Dedifferentiated amniotic fluid mesenchymal stem cell (primary cell): ENCODE measurements at regions not wholly inside any gene's neighbourhood (a gene's known extent, or its start where the extent isn't known, plus 50 kb on each side); places are given as distances from the start of the nearest gene placed in this dataset.
"Not testable (repeated sequence)": the region's sequence is repeated elsewhere in the genome, so short reads cannot be mapped to it uniquely, and the experiment has no call there.

Experiments
- DNase-seq: peaks from one replicate; pipeline ENCODE4 v3.0.0-alpha.2; 2016; ENCODE audit errors: extremely low spot score

DNA sequence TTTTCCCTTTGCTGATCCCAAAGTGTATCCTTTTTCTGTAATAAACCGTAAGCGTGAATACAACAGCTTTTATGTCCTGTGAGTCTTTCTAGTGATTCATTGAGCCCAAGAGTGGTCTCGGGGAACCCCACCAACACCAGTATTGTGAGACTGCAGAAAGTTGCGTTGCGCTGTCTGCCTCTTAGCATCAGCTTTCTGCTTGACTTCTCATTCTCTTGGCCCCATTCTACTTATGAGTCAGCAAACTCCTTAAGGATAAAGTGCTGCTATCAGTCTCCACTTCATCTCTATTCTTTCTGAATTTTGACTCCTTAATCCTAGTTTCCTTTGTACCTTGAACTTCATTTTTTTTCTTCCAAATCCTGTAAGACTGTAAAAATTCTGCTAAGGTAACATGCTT, 184.3 kb upstream of the MBL2 start:
- DNase-seq = no peak

DNA sequence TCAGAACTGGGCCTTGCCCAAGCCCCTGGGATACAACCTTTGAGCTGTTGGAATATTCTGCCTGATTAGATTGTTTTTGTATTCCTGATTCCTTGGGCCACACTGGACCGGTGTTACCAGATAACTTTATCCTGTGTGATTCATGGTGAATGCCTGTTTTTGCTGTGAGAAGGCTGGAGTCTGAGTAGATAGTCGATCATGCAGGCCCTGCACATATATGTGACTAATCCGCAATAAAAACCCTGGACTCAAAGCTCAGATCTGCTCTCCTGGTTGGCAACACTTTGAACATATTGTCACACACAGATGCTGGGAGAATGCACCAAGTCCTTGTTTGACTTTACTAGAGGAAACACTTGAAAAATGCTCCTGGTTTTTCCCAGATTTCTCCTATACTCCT, 183.9 kb upstream of the MBL2 start:
- no peak for DNase-seq

DNA sequence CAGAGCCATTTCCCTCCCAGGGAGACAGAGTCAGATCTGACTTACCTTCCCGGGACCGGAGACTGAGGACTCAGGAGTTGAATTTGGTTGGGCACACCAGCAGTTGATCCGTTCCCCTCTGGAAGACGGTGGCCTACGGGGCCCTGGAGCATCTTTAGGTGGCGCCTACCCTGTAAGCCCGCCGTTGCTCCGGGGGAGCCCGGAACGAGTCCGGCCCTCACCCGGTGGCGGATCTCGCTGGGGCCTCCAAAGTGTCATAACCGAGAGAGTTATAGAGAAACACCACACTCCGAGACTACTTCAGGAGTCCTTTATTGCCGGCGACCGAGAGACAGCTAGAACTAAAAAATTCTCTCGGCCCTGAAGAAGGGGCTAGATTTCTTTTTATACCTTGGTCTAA, 182.8 kb upstream of the MBL2 start:
- no peak for DNase-seq

DNA sequence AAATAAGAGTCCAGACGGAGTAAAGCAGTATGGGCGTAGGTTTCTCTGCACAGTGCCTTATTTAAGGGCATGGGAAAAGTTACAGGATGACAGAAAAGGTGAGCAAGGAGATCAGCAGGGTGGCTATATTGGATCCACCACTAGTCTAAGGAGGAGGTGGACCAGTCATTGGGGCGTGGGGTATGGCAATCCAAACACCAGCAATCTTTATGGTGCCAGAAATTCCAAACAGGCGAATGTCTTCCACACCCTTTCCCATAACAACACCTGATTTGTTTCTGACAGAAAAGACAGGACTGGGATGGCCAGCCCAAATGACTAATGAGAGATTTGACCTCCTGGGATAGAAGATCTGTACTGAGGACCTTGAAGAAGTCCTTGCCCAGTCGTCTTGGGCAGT, 181.8 kb upstream of the MBL2 start:
- no peak for DNase-seq

DNA sequence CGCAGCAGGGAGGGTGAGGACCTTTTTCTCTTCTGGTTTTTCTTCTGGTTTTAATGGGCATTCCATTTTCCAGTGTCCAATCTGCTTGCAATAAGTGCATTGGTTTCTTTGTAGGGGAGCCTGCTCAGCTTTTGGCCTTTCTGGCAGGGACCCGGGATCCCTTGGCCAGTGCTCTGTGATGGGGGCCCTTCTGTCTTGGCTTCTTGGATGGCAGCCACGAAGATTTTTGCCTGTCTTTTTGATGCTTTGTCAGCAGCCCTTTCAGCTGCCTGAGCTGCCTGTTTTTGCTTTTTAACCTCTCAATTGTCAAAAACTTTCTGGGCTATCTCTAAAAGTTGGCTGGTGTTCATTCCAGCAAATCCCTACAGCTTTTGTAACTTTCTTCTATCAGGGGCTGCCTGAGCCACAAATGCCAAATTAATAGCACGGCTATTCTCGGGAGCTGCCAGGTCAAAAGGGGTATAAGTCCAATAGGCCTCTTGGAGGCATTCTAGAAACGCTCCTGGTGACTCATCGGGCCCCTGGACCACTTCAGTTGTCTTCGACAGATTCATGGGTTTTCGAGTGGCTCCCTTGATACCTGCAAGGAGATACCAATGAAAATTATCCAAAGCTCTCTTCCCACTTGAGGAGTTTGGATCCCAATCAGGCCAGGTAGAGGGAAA, 179.9 kb upstream of the MBL2 start:
- no peak for DNase-seq

DNA sequence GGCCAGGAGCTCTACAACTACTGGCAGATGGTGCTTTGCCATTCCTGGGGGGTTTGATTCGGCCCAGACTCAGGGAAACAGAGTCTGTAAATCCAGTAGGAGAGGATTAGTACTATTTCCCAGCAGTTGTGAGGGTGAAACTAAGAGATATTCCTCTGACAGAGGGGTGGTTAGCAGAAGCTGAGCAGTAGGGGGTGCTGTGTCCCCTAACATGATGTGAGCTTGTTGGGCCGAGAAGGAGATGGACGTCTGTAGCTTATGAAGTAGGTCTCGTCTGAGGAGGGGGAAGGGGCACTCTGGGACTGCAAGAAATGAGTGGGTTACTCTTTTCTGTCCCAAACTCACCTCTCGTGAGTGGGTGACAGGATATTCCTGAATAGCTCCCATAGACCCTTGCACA, 179.2 kb upstream of the MBL2 start:
- no peak for DNase-seq

DNA sequence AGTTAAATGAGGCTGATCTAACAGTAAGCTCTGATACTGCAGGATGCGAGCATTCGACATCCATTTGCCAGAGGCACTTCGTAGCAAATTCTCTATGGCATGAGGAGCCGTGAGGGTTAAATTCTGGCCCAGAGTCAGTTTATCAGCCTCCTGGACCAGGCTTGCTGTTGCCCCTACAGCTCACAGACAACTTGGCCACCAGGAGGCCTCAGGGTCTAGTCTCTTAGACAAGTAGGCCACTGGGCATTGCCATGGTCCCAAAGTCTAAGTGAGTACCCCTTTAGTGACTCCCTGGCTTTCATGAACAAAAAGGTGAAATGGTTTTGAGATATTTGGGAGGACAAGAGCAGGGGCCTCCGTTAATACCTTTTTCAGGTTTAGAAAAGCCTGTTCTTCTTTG, 178.0 kb upstream of the MBL2 start:
- DNase-seq = no peak

DNA sequence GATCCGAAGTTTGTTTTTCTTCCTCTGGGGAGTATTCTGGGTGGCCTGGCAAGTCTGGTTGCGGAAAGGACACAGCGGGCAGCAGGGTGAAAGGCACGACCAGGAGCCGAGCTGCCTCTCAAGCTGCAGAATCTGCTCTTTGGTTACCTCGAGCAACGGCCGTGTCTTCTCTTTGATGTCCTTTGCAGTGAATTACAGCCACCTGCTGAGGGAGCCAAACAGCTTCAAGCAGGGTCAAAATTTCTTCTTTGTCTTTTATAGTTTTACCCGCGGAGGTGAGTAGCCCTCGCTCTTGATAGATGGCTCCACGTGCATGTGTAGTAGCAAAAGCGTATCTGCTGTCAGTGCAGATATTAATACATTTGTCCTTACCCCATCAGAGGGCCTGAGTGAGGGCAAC, 177.3 kb upstream of the MBL2 start:
- DNase-seq = no peak

DNA sequence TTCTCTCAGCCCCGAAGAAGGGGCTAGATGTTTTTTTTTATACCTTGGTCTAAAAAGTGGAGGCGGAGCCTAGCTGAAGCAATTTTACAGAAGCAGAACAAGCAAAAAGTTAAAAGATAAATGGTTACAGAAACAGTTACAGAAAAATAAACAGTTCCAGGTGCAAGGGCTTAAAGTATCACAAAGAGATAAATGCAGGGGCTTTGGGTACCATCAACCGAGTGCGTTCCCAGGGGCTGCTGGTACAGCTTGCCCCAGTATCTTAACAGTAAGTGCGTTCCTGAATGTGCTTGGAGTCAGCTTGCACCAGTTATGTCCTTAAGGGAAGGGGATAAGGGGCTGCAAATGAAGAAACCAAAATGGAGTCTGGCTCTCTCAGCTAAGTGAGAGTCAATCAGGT, 173.9 kb upstream of the MBL2 start:
- no peak for DNase-seq

DNA sequence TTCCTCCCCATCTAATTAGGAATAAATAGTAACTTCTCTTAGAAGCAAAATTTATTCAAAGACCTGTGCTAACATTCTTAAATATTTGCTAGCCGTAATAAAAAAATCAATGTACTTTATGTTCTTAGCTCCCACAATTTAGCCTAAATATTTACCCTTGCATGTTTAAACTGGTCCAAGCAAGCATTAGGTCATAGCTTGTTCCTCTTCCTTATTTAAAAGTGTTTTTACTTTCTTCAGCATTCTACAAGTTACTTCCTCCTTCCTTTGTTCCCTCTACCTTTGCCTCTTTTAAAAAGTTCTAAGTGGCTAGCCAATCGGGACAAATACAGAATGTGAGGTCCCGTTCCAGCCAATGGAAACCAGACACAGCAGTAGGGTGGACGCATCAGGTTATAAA, 172.9 kb upstream of the MBL2 start:
- DNase-seq = not testable (repeated sequence)

DNA sequence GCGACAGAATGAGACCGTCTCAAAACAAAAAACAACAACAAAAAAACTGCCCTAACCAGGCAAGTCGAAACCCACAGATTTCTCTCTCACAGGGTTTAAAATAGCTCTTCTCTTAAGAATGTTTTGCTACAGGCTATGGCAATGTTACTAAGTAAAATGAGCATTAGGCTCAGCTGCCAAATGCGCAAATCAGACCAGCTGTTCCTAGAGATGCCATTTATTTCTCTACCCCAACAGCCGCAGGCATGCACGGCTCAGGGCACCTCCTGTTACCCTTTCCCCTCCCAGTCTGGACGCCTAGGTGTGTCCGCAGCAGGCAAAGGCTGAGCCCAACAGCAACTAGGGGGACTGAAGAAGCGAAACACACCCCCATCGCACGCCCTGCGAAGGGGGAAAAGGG, 168.3 kb upstream of the MBL2 start:
- DNase-seq = no peak

DNA sequence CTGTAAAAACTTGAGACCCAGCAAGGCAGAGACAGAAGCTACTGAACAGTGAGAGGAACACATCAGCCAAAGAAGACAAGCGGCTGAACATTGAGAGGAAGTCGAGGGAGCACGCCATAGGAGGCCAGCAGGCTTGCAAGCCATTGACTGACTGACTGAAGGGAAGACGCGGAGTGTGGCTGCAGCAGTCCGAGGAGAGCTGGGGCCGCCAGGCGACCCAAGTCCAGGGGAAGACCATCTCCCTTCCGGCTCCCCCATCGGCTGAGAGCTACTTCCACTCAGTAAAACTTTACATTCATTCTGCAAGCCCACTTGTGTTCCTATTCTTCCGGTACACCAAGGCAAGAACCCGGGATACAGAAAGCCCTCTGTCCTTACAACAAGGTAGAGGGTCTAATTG, 167.3 kb upstream of the MBL2 start:
- DNase-seq = no peak

DNA sequence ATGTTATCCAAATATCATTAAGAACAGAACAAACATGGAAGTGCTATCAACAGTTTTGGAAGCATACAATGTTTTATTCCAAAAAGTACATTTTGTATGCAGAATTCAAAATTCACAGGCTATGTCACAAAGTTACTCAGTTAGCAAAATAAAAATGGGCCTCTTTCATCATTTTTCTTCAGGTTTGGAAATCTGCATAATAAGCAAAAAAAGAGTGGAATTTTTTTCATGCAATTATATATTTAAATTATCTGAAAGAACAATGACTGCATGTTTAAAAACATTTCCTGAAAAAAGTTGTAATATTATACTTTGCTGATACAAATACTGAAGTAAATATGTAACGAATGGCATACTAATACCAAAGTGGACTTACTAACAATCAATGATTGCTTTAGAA, 161.2 kb upstream of the MBL2 start:
- DNase-seq = no peak

DNA sequence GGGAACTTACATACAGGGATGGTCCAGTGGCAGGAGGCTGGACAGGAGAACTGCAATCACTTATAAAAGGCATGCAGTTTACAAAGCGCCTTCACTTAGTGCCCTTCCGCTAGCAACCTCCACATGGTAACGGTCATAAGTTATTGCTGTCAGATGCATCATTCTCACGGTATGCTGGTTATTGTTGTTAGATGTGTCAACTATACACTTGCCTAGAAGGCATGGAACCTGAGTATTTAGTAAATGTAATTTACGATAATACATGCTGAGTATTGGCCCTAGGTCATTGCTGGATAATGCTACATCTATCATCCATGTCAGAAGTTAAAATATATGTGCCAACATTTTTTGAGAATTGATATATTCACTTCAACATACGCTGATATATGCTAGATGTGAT, 155.1 kb upstream of the MBL2 start:
- DNase-seq = no peak

DNA sequence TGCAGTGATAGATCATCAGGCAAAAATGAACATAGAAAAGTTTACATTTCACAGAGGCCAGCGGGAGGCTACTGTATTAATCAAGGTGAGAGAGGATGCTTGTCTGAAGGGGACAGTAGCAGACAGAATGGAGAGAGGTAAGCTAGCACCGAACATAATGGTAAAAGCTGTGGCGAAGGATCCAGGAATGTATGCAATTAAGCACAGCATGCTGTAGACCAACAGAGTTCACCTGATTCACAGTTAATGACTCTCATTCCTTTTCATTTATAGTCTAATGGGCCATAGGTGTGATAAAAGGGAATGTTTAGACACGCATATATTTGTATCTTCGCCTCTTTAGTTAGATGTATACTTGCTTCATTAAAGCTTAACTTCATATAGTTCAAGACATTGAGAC, 150.9 kb upstream of the MBL2 start:
- no peak for DNase-seq

DNA sequence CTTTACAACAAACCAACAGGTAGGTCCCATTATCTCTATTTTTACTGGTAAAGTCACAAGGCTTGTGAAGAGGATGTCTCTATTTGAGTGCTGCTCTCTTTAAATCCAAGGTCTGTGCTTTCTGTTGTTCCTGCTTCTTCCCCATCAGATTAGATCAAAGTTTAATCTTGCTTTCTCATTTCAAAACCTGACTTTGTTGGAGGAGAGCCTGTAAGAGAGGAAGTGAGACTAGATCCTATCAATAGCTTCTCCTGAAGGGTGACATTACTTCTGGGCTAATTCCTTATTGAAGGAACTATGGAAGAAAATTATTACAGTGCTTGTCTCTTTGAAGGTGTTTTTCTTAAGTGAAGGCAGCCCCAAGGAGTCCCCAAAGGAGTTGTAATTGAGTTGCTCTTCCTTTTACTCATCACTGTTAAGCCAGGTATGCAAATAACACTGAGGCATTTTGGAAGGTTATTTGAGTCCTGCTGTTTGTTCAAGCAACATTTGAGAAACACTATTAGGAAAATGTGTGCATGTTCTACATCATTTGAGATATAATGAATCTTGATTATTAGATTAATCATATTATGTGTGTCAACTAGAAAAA, 146.2 kb upstream of the MBL2 start:
- no peak for DNase-seq

DNA sequence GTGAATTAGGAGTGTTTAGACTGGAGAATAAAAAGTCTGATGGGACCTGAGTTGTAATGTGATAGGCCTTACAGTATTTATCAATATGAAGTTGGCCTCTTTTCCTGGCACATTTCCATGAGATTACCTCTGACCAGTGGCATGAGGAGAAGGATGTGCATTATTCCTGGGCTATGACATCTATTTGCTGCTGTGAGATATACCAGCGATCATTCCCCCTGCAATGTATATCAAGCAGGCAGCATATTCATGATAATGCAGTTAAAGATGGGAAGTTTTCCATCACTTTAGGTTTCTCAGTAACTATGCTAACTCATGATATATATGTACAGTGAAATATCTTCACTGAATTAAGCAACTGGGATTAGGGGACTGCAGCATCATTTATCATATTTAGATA, 142.8 kb upstream of the MBL2 start:
- DNase-seq = no peak

DNA sequence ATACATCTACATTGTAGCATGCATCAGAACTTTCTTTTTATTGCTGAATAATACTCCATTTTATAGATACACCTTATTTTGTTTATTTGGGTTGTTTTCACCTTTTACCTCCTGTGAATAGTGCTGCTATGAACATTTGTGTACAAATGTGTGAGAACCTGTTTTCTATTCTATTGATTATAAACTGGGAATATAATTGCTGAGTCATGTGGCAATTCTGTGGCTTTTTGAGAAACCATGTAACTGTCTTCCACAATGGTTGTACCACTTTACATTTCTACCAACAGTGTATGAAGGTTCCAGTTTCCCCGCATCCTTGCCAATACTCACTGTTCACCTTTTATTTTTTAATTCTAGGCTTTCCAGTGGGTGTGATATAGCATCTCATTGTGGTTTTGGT, 138.6 kb upstream of the MBL2 start:
- DNase-seq = no peak

DNA sequence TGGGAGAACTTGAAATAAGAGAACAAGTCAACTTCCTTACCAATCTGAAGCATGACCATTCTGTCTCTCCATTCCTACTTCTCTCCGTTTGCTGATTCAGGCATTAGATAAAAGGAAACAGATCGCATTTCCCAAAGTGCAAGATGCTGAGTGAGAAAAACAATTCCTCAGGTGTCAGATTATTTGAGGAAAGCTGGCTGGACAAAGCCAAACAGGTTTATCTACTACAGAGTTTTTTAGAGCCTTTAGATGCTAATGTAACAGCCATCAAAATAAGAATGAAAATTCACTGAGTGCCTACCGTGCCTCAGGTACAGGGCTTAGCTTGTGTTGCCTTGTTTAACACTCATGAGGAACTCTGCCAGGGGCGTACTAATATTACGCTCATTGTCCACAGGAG, 135.9 kb upstream of the MBL2 start:
- no peak for DNase-seq

DNA sequence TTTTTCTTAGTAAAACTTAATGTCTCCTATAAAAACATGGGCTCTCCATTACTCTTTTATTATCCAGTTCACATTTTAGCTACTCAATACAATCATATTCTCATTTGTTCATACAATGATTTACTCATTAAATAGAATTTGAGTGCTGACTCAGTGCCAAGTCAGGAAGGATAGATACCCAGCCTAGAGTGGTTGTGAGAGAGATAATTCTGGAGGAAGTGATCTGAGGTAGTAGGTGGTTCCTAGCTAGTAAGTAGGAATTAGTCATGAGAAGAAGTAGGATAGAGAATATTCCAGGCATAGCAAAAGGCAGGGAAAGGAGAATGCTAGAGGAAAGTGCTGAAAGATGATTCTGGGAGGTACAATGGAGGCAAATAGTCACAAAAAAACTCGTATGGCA, 133.5 kb upstream of the MBL2 start:
- DNase-seq = no peak

DNA sequence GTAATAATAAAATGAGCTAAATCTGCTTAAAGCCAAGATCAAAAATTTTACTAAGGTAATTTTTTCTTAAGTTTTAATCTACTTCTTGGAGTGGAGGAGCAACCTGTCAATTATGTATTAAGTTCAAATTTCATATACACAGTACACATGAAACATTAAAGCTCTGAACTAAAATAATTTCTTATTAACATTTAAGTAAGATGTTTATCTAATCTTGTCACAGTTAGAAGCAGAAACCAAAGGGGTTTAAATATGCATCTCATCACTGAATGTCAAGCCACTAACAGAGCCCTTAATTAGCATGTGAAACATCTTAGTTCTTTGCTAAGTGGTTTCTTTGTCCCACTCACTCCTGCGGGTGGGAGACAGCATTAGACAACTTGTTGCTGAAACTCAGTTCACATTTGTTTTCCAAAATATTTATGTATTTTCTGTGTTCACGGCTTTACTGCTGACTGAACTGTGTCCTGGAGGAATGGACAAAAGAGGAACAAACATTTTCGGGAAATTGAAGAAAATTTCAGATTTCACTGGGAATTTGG, 130.9 kb upstream of the MBL2 start:
- no peak for DNase-seq

DNA sequence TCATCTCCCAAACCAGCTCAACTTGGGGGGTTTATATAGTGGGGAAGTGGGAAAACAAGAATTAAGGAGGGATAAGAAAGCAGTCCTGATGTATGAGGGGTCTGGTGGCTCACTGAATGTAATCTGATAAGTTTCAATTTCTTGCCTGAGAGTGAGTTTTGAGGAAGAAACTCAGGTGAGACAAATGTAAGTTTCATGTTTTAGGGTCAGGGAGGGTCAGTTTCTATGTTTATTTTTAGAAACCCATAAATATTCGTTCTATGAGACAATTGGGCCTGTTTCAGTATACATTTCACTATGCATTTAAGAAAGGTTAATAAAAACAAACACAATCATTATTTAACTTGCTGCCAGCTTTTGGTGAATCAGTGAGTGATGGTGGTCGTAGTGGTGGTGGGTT, 128.0 kb upstream of the MBL2 start:
- no peak for DNase-seq

DNA sequence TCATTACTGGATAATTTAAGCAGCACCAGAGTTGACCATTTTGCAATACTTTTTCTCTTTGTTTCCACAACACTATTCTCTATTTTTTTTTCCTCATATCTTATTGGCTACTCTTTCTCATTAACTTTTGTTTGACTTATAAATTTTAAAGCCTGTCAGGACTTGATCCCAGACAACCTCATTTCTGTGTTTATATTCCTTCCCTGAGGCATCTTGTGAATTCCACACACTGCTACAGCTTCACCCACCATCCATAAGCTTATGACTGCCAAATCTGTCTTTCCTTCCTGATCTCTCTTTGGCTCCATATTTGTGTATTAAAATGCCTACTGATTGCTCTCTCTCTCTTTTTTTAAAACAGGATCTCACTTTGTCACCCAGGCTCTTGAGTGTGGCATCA, 124.6 kb upstream of the MBL2 start:
- no peak for DNase-seq

DNA sequence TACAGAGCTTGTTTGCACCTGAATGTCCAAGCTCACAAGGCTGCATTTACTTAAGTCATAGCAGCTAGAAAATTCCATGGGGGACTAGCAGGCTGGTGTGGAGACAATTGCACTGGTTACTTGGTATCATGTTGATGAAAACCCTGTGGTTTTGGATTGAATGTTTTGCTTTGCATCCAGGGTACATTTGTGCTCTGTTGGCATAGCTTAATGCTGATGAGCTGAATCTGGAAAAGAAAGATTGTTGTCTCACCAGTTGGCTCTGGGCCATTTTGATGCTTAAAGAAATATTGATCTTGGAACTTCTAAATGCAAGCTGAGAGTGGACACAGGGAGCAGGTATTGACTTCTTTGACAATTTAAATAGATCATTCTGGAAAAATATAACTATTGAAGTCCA, 122.5 kb upstream of the MBL2 start:
- DNase-seq = no peak
